Neural progenitor cell (in vitro differentiated cells): ENCODE measurements at regions not wholly inside any gene's neighbourhood (a gene's known extent, or its start where the extent isn't known, plus 50 kb on each side); places are given as distances from the start of the nearest gene placed in this dataset.
"Not testable (repeated sequence)": the region's sequence is repeated elsewhere in the genome, so short reads cannot be mapped to it uniquely, and the experiment has no call there.

ENCODE experiments used
- DNase-seq: peaks from one replicate; pipeline ENCODE4 v3.0.0-alpha.2; 2016; ENCODE audit warnings: low spot score
- H2AFZ ChIP-seq: fragments of 200-600 bp; sonication (generic); replicated peaks from 2 replicates; pipeline ENCODE4 v1.6.1; 2016; ENCODE audit warnings: antibody characterized with exemption
- H3F3A ChIP-seq: fragments of 200-600 bp; sonication (generic); 2 replicates; pipeline ENCODE4 v1.6.1; 2016; ENCODE audit warnings: antibody characterized with exemption, low read depth
- H3K27ac ChIP-seq: fragments of 200-600 bp; sonication (generic); 2 replicates; pipeline ENCODE4 v1.5.1; 2016; ENCODE audit warnings: mild to moderate bottlenecking
- H3K27me3 ChIP-seq: fragments of 200-600 bp; sonication (generic); 2 replicates; pipeline ENCODE4 v1.6.1; 2016; ENCODE audit warnings: mild to moderate bottlenecking, moderate library complexity
- H3K36me3 ChIP-seq: fragments of 200-600 bp; sonication (generic); 2 replicates; pipeline ENCODE4 v1.5.1; 2016
- H3K4me1 ChIP-seq: fragments of 200-600 bp; sonication (generic); 2 replicates; pipeline ENCODE4 v1.6.1; 2016; ENCODE audit warnings: mixed run types
- H3K4me2 ChIP-seq: fragments of 200-600 bp; sonication (generic); 2 replicates; pipeline ENCODE4 v1.6.1; 2016
- H3K4me3 ChIP-seq: fragments of 200-600 bp; sonication (generic); 2 replicates; pipeline ENCODE4 v1.5.1; 2016
- H3K79me2 ChIP-seq: fragments of 200-600 bp; sonication (generic); 2 replicates; pipeline ENCODE4 v1.6.1; 2016; ENCODE audit warnings: low read depth
- H3K9ac ChIP-seq: fragments of 200-600 bp; sonication (generic); 2 replicates; pipeline ENCODE4 v1.6.1; 2016
- H3K9me3 ChIP-seq: fragments of 200-600 bp; sonication (generic); 2 replicates; pipeline ENCODE4 v1.5.1; 2016; ENCODE audit warnings: low read depth
- H4K20me1 ChIP-seq: fragments of 200-600 bp; sonication (generic); 2 replicates; pipeline ENCODE4 v1.6.1; 2016; ENCODE audit warnings: low read depth
- H3K27ac Mint-ChIP-seq: 3 replicates; pipeline ENCODE4 v1.8.0; 2021; ENCODE audit warnings: mixed read lengths
- H3K27me3 Mint-ChIP-seq: 2 replicates; pipeline ENCODE4 v1.8.0; 2022; ENCODE audit warnings: low read depth, mild to moderate bottlenecking, inconsistent platforms, moderate library complexity, mixed read lengths; ENCODE audit not compliant: insufficient read depth
- H3K36me3 Mint-ChIP-seq: 3 replicates; pipeline ENCODE4 v1.8.0; 2021; ENCODE audit warnings: mixed read lengths
- H3K4me1 Mint-ChIP-seq: 3 replicates; pipeline ENCODE4 v1.8.0; 2021; ENCODE audit warnings: mixed read lengths
- H3K4me3 Mint-ChIP-seq: 3 replicates; pipeline ENCODE4 v1.8.0; 2021; ENCODE audit warnings: mild to moderate bottlenecking, moderate library complexity, mixed read lengths
- H3K9me3 Mint-ChIP-seq: 3 replicates; pipeline ENCODE4 v1.8.0; 2020; ENCODE audit warnings: mixed read lengths
- EZH2 ChIP-seq: fragments of 200-600 bp; sonication (generic); IDR thresholded peaks from 2 replicates; pipeline ENCODE4 v1.6.1; 2017; ENCODE audit warnings: antibody characterized with exemption, mild to moderate bottlenecking, moderate library complexity
- EZH2phosphoT487 ChIP-seq: fragments of 200-600 bp; sonication (generic); IDR thresholded peaks from 2 replicates; pipeline ENCODE4 v1.6.1; 2017; ENCODE audit warnings: antibody characterized with exemption
- TF ChIP-seq, protein P1 (sequence below): fragments of 200-600 bp; sonication (generic); IDR thresholded peaks from 2 replicates; pipeline ENCODE4 v1.5.1; 2017; ENCODE audit warnings: antibody characterized with exemption, mild to moderate bottlenecking

DNA sequence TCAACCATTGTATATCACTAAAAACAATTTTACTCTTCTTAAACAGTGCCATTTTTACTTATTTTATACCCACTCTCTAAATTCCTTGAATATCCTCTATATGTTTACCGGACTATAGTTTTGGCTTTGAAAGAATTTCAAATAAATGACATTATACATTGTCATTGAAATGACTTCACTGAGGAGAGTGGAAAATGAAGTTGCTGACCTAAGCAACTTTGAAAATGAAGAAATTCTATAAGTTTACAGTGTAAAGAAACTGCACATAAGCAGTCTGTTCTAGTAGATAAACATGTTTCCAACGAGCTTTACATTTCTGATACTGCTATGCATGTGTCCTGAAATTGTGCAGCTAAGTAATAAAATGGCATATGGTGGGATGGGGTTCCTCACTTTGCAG is 1094.0 kb downstream of the TMEM121 start:
- peaks cover 10% of the 10 kb centered on the region for H3K27me3 Mint-ChIP-seq
- no peak overlapping the region for H3K4me3 ChIP-seq
- H3K9me3 Mint-ChIP-seq = peaks cover 49% of the 10 kb centered on the region
- H3K27ac Mint-ChIP-seq = no peak overlapping the region
- no peaks in the 10 kb centered on the region for H3K4me1 ChIP-seq
- TF ChIP-seq, protein P1, sequence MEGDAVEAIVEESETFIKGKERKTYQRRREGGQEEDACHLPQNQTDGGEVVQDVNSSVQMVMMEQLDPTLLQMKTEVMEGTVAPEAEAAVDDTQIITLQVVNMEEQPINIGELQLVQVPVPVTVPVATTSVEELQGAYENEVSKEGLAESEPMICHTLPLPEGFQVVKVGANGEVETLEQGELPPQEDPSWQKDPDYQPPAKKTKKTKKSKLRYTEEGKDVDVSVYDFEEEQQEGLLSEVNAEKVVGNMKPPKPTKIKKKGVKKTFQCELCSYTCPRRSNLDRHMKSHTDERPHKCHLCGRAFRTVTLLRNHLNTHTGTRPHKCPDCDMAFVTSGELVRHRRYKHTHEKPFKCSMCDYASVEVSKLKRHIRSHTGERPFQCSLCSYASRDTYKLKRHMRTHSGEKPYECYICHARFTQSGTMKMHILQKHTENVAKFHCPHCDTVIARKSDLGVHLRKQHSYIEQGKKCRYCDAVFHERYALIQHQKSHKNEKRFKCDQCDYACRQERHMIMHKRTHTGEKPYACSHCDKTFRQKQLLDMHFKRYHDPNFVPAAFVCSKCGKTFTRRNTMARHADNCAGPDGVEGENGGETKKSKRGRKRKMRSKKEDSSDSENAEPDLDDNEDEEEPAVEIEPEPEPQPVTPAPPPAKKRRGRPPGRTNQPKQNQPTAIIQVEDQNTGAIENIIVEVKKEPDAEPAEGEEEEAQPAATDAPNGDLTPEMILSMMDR = no peak
- no peak for TF ChIP-seq EZH2phosphoT487
- no peak for TF ChIP-seq EZH2
- DNase-seq = no peak
- no peaks in the 10 kb centered on the region for H3F3A ChIP-seq
- H3K4me2 ChIP-seq = no peak overlapping the region
- no peaks in the 10 kb centered on the region for H3K27me3 ChIP-seq
- no peaks in the 10 kb centered on the region for H3K4me1 Mint-ChIP-seq
- H3K27ac ChIP-seq = no peak overlapping the region
- H3K4me3 Mint-ChIP-seq = no peak overlapping the region
- H3K9ac ChIP-seq = no peak overlapping the region
- no peaks in the 10 kb centered on the region for H4K20me1 ChIP-seq
- H3K79me2 ChIP-seq = no peaks in the 10 kb centered on the region
- H3K36me3 Mint-ChIP-seq = no peaks in the 10 kb centered on the region
- H3K9me3 ChIP-seq = peaks cover 19% of the 10 kb centered on the region
- H3K36me3 ChIP-seq = no peaks in the 10 kb centered on the region
- H2AFZ ChIP-seq = no peak overlapping the region

DNA sequence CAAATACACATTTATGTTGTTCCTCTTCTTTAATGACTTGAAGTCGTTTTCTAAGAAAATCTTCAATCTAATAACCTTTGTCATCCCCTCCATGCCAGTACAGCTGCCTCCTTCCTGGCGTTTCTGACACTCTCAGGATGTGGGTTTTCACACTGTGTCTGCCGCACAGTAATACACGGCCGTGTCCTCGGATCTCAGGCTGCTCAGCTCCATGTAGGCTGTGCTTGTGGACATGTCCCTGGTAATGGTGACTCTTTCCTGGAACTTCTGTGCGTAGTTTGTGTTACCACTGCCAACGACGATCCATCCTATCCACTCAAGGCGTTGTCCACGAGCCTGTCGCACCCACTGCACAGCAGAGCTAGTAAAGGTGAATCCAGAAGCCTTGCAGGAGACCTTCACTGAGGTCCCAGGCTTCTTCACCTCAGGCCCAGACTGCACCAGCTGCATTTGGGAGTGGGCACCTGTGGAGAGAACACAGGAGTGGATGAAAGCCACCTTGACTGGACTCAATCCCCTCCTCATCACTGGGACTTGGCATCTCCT is 1095.9 kb downstream of the TMEM121 start:
- H3K4me1 Mint-ChIP-seq = no peaks in the 10 kb centered on the region
- no peaks in the 10 kb centered on the region for H3K79me2 ChIP-seq
- DNase-seq = no peak
- no peaks in the 10 kb centered on the region for H3K27me3 ChIP-seq
- H3K4me2 ChIP-seq = no peak overlapping the region
- H3K9ac ChIP-seq = no peak overlapping the region
- no peak overlapping the region for H2AFZ ChIP-seq
- no peaks in the 10 kb centered on the region for H3F3A ChIP-seq
- H3K9me3 Mint-ChIP-seq = peaks cover 56% of the 10 kb centered on the region
- no peak overlapping the region for H3K4me3 Mint-ChIP-seq
- peaks cover 20% of the 10 kb centered on the region for H3K9me3 ChIP-seq
- no peak overlapping the region for H3K27ac Mint-ChIP-seq
- H3K4me1 ChIP-seq = no peaks in the 10 kb centered on the region
- H3K36me3 ChIP-seq = no peaks in the 10 kb centered on the region
- TF ChIP-seq EZH2 (no peak), EZH2phosphoT487 (no peak)
- H3K4me3 ChIP-seq = no peak overlapping the region
- H3K36me3 Mint-ChIP-seq = no peaks in the 10 kb centered on the region
- no peaks in the 10 kb centered on the region for H4K20me1 ChIP-seq
- peaks cover 7% of the 10 kb centered on the region for H3K27me3 Mint-ChIP-seq
- H3K27ac ChIP-seq = no peak overlapping the region

DNA sequence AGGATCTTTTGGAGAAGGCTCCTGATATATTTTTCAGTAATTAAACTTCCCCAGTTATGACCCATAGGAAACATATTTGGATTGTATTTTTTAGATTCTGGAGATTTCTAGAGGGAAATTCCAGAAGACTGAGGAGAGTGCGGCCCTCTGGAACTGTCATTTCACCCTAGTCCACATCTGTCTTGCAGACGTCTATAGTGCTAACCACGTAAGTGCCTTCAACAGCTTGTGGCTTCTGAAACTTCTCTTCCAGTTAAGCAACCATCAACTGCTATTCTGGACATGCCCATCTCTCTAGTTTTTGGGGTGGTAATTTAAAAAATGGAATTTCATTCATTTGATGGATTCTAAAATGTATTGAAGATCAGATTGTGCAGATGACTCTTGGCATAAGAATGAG is 1098.8 kb downstream of the TMEM121 start:
- Histone ChIP-seq H2AFZ (no peak overlapping the region), H3K4me3 (no peak overlapping the region), H3K4me2 (no peak overlapping the region), H3F3A (no peaks in the 10 kb centered on the region), H3K9ac (no peak overlapping the region), H3K9me3 (peaks cover 20% of the 10 kb centered on the region), H3K27ac (no peak overlapping the region), H3K79me2 (no peaks in the 10 kb centered on the region), H3K4me1 (no peaks in the 10 kb centered on the region), H3K27me3 (no peaks in the 10 kb centered on the region), H4K20me1 (no peaks in the 10 kb centered on the region), H3K36me3 (no peaks in the 10 kb centered on the region)
- no peak overlapping the region for H3K27ac Mint-ChIP-seq
- peaks cover 7% of the 10 kb centered on the region for H3K27me3 Mint-ChIP-seq
- H3K36me3 Mint-ChIP-seq = no peaks in the 10 kb centered on the region
- TF ChIP-seq EZH2phosphoT487 = no peak
- TF ChIP-seq, protein P1 = no peak
- no peak for TF ChIP-seq EZH2
- DNase-seq = no peak
- peaks cover 57% of the 10 kb centered on the region for H3K9me3 Mint-ChIP-seq
- H3K4me1 Mint-ChIP-seq = no peaks in the 10 kb centered on the region
- H3K4me3 Mint-ChIP-seq = no peak overlapping the region

DNA sequence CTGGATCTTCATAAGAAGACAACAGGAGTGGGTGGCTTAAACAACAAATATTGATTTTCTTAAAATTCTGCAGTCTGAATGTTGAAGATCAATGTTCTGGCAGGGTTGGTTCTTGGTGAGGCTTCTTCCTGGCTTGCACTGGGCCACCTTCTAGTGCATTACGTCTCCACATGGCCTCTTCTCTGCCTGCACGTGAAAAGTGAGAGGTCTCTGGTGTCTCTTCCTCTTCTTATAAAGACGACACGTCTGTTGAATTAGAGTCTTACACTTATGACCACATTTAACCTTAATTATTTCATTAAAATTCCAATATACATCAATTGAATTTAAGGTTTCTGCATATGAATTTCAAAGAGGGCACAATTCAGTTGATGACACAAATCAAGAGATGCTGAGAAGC is 1100.1 kb downstream of the TMEM121 start:
- not testable (repeated sequence) for H3K36me3 ChIP-seq, H3K36me3 Mint-ChIP-seq, H3K27me3 Mint-ChIP-seq, DNase-seq, H3K4me3 Mint-ChIP-seq, H3F3A ChIP-seq, H3K4me2 ChIP-seq, H2AFZ ChIP-seq, H3K9ac ChIP-seq, H3K79me2 ChIP-seq, H3K4me1 Mint-ChIP-seq, H3K27ac ChIP-seq, H3K4me1 ChIP-seq, H3K27me3 ChIP-seq, H4K20me1 ChIP-seq, H3K27ac Mint-ChIP-seq, H3K4me3 ChIP-seq
- peaks cover 11% of the 10 kb centered on the region for H3K9me3 ChIP-seq
- peaks cover 57% of the 10 kb centered on the region for H3K9me3 Mint-ChIP-seq

DNA sequence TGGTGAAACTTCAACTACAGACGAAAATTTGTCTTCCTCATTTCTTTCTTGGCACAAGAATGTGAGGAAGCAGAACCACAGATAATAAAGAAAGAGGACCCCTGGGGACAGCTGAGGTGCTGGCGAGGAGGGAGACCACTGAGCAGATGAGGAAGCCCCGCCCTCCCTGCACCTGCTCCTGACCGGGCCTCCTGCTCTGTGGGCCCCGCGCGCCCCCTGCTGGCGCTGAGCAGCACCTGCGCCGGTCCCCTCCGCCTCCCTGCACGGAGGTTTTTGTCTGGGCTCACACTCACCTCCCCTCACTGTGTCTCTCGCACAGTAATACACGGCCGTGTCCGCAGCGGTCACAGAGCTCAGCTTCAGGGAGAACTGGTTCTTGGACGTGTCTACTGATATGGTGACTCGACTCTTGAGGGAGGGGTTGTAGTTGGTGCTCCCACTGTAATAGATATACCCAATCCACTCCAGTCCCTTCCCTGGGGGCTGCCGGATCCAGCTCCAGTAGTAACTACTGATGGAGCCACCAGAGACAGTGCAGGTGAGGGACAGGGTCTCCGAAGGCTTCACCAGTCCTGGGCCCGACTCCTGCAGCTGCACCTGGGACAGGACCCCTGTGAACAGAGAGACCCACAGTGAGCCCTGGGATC is 1100.7 kb downstream of the TMEM121 start:
- H3K9me3 ChIP-seq = peaks cover 11% of the 10 kb centered on the region
- not testable (repeated sequence) for DNase-seq, H3K36me3 Mint-ChIP-seq, H3K4me3 ChIP-seq, H3K79me2 ChIP-seq, H3K27ac Mint-ChIP-seq, H3F3A ChIP-seq, H3K27me3 Mint-ChIP-seq, H4K20me1 ChIP-seq, H3K4me1 Mint-ChIP-seq, H3K4me2 ChIP-seq, H2AFZ ChIP-seq, H3K4me1 ChIP-seq, H3K9ac ChIP-seq, H3K36me3 ChIP-seq, H3K27me3 ChIP-seq, H3K27ac ChIP-seq, H3K4me3 Mint-ChIP-seq
- H3K9me3 Mint-ChIP-seq = peaks cover 61% of the 10 kb centered on the region
